ENCODE measurements at regions not wholly inside any gene's neighbourhood (a gene's known extent, or its start where the extent isn't known, plus 50 kb on each side); places are given as distances from the start of the nearest gene placed in this dataset.
"Not testable (repeated sequence)": the region's sequence is repeated elsewhere in the genome, so short reads cannot be mapped to it uniquely, and the experiment has no call there.

DNA sequence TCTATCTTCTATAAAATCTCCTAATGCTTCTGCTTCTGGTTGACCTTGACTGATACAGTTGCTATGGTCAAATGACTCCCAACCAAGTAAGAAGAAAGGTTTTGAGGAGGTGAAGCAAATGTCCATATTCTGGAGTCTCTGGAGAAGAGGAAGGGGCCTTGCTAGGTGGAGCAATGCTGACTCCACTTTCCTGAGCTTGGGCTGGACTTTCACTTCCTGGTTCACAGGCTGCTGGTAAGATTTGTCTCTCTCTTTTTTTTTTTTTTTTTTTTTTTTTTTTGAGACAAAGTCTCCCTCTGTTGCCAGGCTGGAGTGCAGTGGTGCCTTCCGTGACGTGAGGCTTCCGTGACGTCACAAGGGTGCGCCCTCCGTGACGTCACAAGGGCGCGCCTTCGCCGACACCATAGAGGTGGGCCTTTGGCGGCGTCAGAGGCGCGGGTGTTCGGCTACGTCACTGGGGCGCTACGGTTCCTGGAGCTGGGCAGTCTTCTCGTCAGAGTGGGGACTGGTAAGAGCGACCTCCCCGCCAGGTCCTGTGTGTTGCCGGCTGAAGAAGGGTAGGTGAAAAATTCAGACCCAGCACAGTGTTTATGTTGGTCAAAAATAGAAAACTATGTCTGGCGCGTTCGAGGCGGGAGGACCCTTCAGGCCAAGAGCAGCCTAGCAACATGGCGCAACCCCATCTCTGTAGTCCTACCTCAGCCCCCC, 93.7 kb upstream of the METTL14 start:
- DNase-seq: not testable (repeated sequence)

DNA sequence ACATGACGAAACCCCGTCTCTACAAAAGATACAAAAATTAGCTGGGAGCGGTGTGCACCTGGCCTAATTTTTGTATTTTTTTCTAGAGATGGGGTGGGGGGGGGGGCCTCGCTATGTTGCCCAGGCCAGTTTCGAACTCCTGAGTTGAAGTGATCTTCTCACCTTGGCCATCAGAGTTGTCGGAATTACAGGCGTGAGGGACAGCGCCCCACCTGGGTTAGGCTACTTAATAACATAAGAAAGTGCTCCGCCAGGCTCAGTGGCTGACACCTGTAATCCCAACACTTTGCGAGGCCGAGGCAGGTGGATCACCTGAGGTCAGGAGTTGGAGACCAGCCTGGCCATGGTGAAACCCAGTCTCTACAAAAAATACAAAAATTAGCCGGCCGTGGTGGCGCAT, 92.9 kb upstream of the METTL14 start:
- DNase-seq: not testable (repeated sequence)

DNA sequence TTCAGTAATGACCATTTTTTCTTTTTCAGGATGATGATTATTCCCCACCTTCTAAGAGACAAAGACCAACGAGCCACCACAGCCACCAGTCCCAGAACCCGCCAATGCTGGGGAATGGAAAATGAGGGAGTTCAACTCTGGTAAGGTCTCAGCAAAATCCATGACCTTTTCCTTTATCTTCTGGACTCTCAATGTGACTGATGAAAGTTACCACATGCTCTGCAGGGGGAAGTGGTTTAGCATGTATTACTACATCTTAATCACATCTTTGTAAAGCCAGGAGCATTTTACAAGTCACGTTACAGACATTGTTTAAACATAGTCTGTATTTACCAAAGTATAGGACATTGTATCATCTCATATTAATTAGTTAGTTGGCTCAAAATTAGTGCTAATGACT, 89.3 kb upstream of the METTL14 start:
- DNase-seq: not testable (repeated sequence)

DNA sequence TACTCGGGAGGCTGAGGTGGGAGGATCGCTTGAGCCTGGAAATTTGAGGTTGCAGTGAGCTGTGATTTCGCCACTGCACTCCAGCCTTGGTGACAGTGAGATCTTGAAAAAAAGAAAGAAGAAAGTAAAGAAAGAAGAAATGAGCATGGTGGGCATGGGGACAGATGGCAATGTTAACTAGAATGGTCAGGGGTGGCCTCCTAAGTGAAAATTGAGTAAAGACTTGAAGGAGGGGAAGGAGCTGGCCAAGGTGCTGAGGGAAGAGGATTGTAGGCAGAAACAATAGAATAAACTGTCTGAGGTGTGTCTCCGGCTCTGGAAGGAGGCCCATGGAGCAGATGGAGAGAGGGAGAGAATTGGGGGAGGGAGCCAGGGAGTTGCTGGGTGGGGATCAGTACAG, 60.1 kb upstream of the METTL14 start:
- not testable (repeated sequence) for DNase-seq

DNA sequence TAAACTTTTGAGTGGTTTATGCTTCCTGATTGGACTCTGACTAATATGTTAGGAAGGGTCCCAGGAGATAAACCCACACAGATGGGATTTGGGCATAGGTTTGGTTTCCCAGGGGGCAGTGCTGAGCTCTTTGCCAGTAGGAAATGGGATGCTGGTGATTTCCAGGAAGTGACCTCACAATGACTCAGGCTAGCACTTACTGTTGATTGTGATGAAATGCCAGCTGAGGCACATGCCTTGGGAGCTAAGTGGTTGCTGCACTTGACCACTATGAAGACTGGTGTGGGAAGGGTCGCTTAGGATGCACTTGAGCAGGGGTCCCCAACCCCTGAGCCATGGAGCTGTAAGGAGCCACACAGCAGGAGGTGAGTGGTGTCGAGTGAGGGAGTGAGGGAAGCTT, 55.5 kb upstream of the METTL14 start:
- not testable (repeated sequence) for DNase-seq

- not testable (repeated sequence) for DNase-seq
Measured at GRCh38 chr4:118630897-118631296, 54.3 kb upstream of the METTL14 start.

GRCh38 chr4:118631321-118632050, 53.7 kb upstream of the METTL14 start:
- not testable (repeated sequence) for DNase-seq

- not testable (repeated sequence) for DNase-seq
Measured at GRCh38 chr4:118633476-118633875, 51.7 kb upstream of the METTL14 start.

GRCh38 chr4:118634126-118634875, 50.9 kb upstream of the METTL14 start:
- not testable (repeated sequence) for DNase-seq
